ENCODE measurements at regions not wholly inside any gene's neighbourhood (a gene's known extent, or its start where the extent isn't known, plus 50 kb on each side); places are given as distances from the start of the nearest gene placed in this dataset.

DNA sequence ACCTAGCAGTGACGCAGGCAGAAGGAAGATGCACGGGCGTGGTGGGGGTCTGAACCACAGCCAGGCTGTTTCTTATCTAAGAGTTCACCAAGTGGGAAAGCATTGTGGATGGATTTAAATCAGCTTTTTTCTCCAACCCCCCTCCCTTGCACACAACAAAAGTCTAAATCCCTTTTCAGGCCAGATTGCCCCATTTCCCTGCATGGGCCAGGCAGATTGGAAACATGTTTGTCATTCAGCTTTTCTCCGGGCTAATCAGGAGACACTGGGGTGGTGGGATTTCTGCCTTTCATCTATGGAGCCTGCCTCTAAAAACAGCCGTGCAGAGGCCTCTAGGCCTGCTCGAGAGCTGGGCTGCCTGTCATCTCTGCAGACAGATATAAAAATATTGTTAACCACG is 166.3 kb upstream of the LEF1 start:
- no peak overlapping the region for H3K4me3 ChIP-seq (ENCODE audit: low read depth, low read length)
- TF ChIP-seq MYC (IDR thresholded peaks at IDR 0.05; ENCODE audit: low read depth, low read length) (no peak), POLR2A (IDR thresholded peaks at IDR 0.05; ENCODE audit: extremely low read depth, insufficient read length) (no peak)
- TF ChIP-seq, protein P1, sequence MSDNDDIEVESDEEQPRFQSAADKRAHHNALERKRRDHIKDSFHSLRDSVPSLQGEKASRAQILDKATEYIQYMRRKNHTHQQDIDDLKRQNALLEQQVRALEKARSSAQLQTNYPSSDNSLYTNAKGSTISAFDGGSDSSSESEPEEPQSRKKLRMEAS (IDR thresholded peaks at IDR 0.05; ENCODE audit: low read depth, low read length) = no peak
- TF ChIP-seq, protein P2, sequence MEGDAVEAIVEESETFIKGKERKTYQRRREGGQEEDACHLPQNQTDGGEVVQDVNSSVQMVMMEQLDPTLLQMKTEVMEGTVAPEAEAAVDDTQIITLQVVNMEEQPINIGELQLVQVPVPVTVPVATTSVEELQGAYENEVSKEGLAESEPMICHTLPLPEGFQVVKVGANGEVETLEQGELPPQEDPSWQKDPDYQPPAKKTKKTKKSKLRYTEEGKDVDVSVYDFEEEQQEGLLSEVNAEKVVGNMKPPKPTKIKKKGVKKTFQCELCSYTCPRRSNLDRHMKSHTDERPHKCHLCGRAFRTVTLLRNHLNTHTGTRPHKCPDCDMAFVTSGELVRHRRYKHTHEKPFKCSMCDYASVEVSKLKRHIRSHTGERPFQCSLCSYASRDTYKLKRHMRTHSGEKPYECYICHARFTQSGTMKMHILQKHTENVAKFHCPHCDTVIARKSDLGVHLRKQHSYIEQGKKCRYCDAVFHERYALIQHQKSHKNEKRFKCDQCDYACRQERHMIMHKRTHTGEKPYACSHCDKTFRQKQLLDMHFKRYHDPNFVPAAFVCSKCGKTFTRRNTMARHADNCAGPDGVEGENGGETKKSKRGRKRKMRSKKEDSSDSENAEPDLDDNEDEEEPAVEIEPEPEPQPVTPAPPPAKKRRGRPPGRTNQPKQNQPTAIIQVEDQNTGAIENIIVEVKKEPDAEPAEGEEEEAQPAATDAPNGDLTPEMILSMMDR (IDR thresholded peaks at IDR 0.05; ENCODE audit: low read depth, low read length) = no peak
- DNase-seq (ENCODE audit: low read depth) = no peak

DNA sequence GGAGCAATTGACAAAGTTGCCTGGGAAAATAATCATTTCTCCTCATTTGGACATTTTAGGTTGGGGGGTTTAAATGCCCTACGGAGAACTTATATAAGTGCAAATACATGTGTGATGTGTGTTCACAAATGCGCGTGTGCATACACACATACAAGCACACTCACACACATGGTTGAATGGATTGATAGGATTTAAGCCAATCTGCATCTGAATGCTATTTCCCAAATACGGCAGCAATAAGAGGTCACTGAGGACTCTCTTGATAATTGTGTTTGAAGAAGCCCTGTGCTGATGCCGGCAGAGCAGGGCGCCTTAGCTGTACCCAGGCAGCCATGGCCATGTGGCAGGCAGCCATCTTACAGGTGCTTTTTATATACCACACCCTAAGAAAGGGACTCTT is 165.3 kb upstream of the LEF1 start:
- no peak for DNase-seq (ENCODE audit: low read depth)

DNA sequence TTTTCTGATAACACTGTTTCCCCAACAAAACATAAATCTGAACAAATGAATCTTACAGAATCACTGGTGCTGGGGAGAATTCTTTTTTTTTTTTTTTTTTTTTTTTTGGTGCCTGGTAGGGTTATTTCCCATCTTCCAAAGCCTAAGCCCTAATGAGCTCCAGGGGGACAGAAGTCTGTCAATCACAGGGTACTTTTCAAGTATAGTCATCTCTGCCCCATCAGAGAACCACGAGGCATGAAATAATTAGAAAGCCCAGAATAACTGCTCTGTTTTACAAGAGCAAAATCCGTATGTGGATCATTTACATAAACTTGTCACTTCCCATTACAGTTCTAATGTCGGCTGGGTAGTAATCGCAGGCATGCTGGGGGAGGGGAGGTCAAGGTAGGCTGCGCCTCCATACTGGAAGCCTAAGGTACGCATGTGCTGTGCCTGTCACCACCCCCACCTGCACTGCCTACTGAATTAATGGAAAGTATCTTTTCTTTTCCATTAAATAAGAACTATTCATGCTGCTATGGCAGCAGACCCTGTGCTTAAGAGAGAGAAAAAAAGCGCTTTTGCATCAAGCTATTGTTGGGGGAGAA is 164.7 kb upstream of the LEF1 start:
- no peak overlapping the region for H3K4me3 ChIP-seq (ENCODE audit: low read depth, low read length)
- no peak for DNase-seq (ENCODE audit: low read depth)
- TF ChIP-seq MYC (IDR thresholded peaks at IDR 0.05; ENCODE audit: low read depth, low read length) (no peak), POLR2A (IDR thresholded peaks at IDR 0.05; ENCODE audit: extremely low read depth, insufficient read length) (no peak)
- TF ChIP-seq, protein P2 (IDR thresholded peaks at IDR 0.05; ENCODE audit: low read depth, low read length) = no peak
- TF ChIP-seq, protein P1 (IDR thresholded peaks at IDR 0.05; ENCODE audit: low read depth, low read length) = no peak

More for the DNA sequence above, 165.3 kb upstream of the LEF1 start:
- no peak overlapping the region for H3K4me3 ChIP-seq (ENCODE audit: low read depth, low read length)
- TF ChIP-seq POLR2A (IDR thresholded peaks at IDR 0.05; ENCODE audit: extremely low read depth, insufficient read length) = no peak
- TF ChIP-seq, protein P1 (IDR thresholded peaks at IDR 0.05; ENCODE audit: low read depth, low read length) = no peak
- TF ChIP-seq, protein P2 (IDR thresholded peaks at IDR 0.05; ENCODE audit: low read depth, low read length) = no peak
- TF ChIP-seq MYC (IDR thresholded peaks at IDR 0.05; ENCODE audit: low read depth, low read length) = no peak

DNA sequence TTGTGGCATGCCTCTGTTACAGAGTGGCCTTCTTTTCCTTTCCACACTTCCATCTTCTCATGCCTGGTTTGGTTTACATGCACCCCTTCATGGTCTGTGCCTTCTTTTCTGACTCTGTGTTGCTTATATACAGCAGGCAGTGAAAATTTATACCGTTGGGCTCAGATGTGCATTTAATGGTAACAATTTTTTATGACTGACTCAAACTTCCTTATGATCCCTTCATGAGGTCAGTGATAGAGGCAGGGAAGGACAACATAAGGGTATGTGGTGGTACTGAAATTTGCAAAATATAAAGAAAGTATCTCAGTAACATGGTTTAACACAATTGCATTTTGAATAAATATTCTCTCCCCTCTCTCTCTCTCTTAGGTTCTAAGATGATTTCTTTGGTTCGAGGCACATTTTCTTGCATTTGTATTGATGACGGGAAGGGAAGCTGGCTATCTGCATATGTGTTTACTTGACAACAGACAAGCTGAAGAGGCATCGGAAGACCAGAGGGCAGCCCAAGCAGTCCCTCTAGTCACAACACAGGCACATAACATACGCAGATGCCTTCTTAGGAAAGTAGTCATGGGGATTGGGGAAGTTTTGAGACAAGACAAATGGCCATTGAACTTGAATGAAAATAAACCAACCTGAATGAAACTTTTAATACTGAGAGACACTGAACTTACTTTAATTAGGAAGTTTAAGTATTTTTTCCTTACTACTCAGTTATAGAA is 163.3 kb upstream of the LEF1 start:
- TF ChIP-seq POLR2A (IDR thresholded peaks at IDR 0.05; ENCODE audit: extremely low read depth, insufficient read length) = no peak
- TF ChIP-seq, protein P1 (IDR thresholded peaks at IDR 0.05; ENCODE audit: low read depth, low read length) = no peak
- TF ChIP-seq, protein P2 (IDR thresholded peaks at IDR 0.05; ENCODE audit: low read depth, low read length) = no peak
- H3K4me3 ChIP-seq (ENCODE audit: low read depth, low read length) = no peak overlapping the region
- no peak for DNase-seq (ENCODE audit: low read depth)

DNA sequence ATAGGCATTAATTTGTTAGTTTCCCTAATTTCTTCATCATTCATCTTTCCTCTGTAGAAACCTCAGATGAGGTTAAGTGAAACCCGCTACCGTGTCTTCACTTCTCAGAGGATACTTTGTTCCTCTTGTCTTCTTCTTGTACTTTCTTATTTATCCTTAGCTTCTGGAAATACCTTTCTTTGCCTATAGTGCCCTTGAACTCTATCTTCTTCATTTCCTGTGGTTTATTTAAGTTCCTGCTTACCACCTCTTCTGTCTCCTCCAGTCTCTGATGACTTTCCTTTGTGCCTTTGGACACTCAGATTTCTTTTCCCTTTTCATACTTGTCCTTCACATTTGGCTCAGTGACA is 159.6 kb upstream of the LEF1 start:
- DNase-seq (ENCODE audit: low read depth) = no peak
- H3K4me3 ChIP-seq (ENCODE audit: low read depth, low read length) = no peak overlapping the region
- no peak for TF ChIP-seq POLR2A (IDR thresholded peaks at IDR 0.05; ENCODE audit: extremely low read depth, insufficient read length)

DNA sequence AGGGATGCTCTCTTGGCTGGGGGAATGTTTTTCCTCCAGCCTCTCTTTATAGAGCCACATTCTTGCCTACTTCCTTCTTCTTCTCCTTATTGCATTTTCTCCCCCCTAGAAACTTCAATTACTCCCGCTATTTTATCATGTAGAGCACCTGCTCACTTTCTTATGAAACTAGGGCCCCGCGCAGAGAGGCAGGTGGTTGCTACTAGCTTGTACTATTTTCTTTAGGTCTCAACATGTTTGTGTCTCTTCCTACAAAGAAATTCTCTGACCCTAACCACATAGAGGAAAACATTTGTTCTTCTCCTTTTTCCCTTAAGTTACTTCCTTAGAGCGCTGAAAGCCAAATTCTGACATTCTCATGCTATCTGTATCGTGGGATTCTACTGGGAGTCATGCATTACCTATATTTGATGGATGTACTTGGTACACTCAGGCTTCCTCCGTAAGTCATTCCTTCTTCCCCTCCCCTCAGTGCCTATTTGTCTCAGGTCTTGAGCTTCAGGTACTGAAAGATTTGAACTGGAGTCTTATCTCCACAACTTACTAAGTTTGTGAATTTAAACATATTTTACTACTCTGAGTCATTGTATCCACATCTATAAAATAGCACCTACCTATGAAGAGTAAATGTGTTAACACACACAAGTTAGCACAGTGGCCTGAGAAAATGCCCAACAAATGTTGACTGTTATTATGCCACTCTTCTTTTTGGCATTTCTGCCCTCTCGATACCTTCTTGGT is 159.1 kb upstream of the LEF1 start:
- no peak for TF ChIP-seq MYC (IDR thresholded peaks at IDR 0.05; ENCODE audit: low read depth, low read length)
- TF ChIP-seq POLR2A (IDR thresholded peaks at IDR 0.05; ENCODE audit: extremely low read depth, insufficient read length) = no peak
- TF ChIP-seq, protein P2 (IDR thresholded peaks at IDR 0.05; ENCODE audit: low read depth, low read length) = no peak
- H3K4me3 ChIP-seq (ENCODE audit: low read depth, low read length) = no peak overlapping the region
- no peak for DNase-seq (ENCODE audit: low read depth)

Data from NB4 (cell line).